ENCODE measurements at regions not wholly inside any gene's neighbourhood (a gene's known extent, or its start where the extent isn't known, plus 50 kb on each side); places are given as distances from the start of the nearest gene placed in this dataset.

DNA sequence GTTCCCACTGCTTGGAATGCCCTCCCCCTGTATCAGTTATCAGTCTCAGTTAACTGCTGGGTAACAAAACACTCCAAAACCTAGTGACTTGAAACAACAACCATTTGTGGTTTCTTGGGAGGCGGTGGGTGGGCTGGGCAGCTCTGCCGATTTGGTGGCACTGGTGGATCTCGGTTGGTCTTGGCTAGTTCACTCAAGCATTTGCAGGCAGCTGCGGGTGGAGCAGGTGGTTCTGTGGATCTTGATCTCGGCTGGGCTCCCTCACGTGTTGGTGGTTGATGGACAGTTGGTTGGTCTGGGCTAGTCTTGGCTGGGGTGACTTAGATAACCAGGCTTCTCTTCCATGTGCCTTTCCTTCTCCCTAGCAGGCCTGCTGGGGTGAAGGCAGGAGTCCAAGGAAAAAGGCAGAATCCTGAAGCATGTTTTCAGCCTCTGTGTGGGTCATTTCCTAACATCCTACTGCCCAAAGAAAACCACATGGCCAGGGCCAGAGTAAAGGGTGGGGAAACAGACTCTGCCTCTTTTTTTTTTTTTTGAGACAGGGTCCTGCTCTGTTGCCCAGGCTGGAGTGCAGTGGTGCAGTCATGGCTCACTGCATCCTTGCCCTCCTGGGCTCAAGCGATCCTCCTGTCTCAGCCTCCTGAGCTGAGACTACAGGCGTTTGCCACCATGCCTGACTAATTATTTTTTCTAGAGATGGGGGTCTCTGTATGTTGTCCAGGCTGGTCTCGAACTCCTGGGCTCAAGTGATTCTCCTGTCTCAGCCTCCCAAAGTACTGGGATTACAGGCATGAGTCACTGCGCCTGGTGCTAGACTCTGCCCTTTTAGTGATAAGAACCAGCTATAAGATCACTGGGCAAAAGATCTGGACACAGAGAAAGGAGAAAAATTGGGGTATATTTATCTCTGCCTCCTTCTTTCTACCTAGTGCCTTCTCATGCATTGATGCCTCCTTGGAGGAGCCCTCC is 183.7 kb downstream of the RGS3 start:
- POLR2A ChIA-PET, result no interaction called here
- CTCF ChIA-PET, result interaction anchor here (1.0 to 1.6 kb wide), 3 partner anchors 8 to 11 kb away, joined by 3 to 5 read pairs (median 3); no protein-coding TSS in a partner anchor

GRCh38 chr9:113648048-113648447 is 184.5 kb downstream of the RGS3 start:
- H3K4me3 ChIP-seq (ENCODE audit: control insufficient read depth in 1 of 7, extremely low read depth in 1 of 7, insufficient read depth in 4 of 7, low read depth in 2 of 7, low read length in 6 of 7), result no peak overlapping the region
- H3K36me3 ChIP-seq (ENCODE audit: control insufficient read depth in 4 of 4, insufficient read depth in 4 of 4, low read length in 3 of 4), result no peaks in the 10 kb centered on the region
- H3K4me1 ChIP-seq (ENCODE audit: control extremely low read depth in 1 of 4, control insufficient read depth in 4 of 4, insufficient read depth in 4 of 4, low read length in 3 of 4), result no peaks in the 10 kb centered on the region
- no peaks in the 10 kb centered on the region for H3K27me3 ChIP-seq (replicated peaks in 2 of 5; ENCODE audit: control insufficient read depth in 4 of 5, insufficient read depth in 5 of 5, low read length in 4 of 5)
- DNase-seq, result no peak
- POLR2A ChIA-PET, result no interaction called here
- H3K9me3 ChIP-seq (ENCODE audit: control extremely low read depth in 1 of 5, control insufficient read depth in 4 of 5, insufficient read depth in 2 of 5, low read depth in 1 of 5, low read length in 4 of 5), result no peaks in the 10 kb centered on the region
- WGBS (ENCODE audit: insufficient coverage), result 93% methylated on average over 2 of the region's 2 CpGs
- no peak overlapping the region for H3K27ac ChIP-seq (ENCODE audit: insufficient read depth in 1 of 2, low read depth in 1 of 2, low read length in 2 of 2, poor library complexity in 1 of 2, severe bottlenecking in 2 of 2)
- CTCF ChIA-PET, result interaction anchor here (1.3 to 1.6 kb wide), 2 partner anchors 9 to 11 kb away, joined by 3 to 5 read pairs; no protein-coding TSS in a partner anchor

More for the DNA sequence above, 183.7 kb downstream of the RGS3 start:
- no peak for DNase-seq
- WGBS (ENCODE audit: insufficient coverage), result 94% methylated on average over 7 of the region's 10 CpGs
- Histone ChIP-seq H3K4me3 (ENCODE audit: control insufficient read depth in 1 of 7, extremely low read depth in 1 of 7, insufficient read depth in 4 of 7, low read depth in 2 of 7, low read length in 6 of 7) (no peak overlapping the region), H3K36me3 (ENCODE audit: control insufficient read depth in 4 of 4, insufficient read depth in 4 of 4, low read length in 3 of 4) (no peaks in the 10 kb centered on the region), H3K27me3 (replicated peaks in 2 of 5; ENCODE audit: control insufficient read depth in 4 of 5, insufficient read depth in 5 of 5, low read length in 4 of 5) (no peaks in the 10 kb centered on the region), H3K4me1 (ENCODE audit: control extremely low read depth in 1 of 4, control insufficient read depth in 4 of 4, insufficient read depth in 4 of 4, low read length in 3 of 4) (no peaks in the 10 kb centered on the region), H3K27ac (ENCODE audit: insufficient read depth in 1 of 2, low read depth in 1 of 2, low read length in 2 of 2, poor library complexity in 1 of 2, severe bottlenecking in 2 of 2) (no peak overlapping the region), H3K9me3 (ENCODE audit: control extremely low read depth in 1 of 5, control insufficient read depth in 4 of 5, insufficient read depth in 2 of 5, low read depth in 1 of 5, low read length in 4 of 5) (no peaks in the 10 kb centered on the region)

DNA sequence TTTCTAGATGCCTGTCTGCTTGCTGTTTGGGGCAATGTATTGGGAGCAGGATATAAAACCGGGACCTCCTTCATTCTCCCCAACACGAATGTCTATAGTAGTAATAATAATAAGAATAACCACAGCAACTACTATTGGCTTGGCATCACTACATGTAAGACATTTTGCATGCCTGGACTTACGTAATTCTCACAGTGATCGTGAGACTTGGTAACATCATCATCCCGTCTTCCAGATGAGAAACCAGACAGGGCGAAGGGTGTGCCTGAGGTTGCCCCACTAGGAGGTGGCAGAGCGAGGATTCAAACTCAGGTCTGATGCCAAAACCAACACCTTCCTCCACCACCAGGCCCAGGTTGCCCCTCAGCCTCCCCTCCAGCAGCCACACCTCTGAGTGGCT is 185.1 kb downstream of the RGS3 start:
- H3K9me3 ChIP-seq (ENCODE audit: control extremely low read depth in 1 of 5, control insufficient read depth in 4 of 5, insufficient read depth in 2 of 5, low read depth in 1 of 5, low read length in 4 of 5), result no peaks in the 10 kb centered on the region
- no peaks in the 10 kb centered on the region for H3K36me3 ChIP-seq (ENCODE audit: control insufficient read depth in 4 of 4, insufficient read depth in 4 of 4, low read length in 3 of 4)
- ChIA-PET POLR2A (no interaction called here), CTCF (no interaction called here)
- no peak overlapping the region for H3K4me3 ChIP-seq (ENCODE audit: control insufficient read depth in 1 of 7, extremely low read depth in 1 of 7, insufficient read depth in 4 of 7, low read depth in 2 of 7, low read length in 6 of 7)
- no peak for DNase-seq
- WGBS (ENCODE audit: insufficient coverage), result 97% methylated on average over 4 of the region's 7 CpGs
- H3K4me1 ChIP-seq (ENCODE audit: control extremely low read depth in 1 of 4, control insufficient read depth in 4 of 4, insufficient read depth in 4 of 4, low read length in 3 of 4), result no peaks in the 10 kb centered on the region
- no peaks in the 10 kb centered on the region for H3K27me3 ChIP-seq (replicated peaks in 2 of 5; ENCODE audit: control insufficient read depth in 4 of 5, insufficient read depth in 5 of 5, low read length in 4 of 5)
- no peak overlapping the region for H3K27ac ChIP-seq (ENCODE audit: insufficient read depth in 1 of 2, low read depth in 1 of 2, low read length in 2 of 2, poor library complexity in 1 of 2, severe bottlenecking in 2 of 2)

DNA sequence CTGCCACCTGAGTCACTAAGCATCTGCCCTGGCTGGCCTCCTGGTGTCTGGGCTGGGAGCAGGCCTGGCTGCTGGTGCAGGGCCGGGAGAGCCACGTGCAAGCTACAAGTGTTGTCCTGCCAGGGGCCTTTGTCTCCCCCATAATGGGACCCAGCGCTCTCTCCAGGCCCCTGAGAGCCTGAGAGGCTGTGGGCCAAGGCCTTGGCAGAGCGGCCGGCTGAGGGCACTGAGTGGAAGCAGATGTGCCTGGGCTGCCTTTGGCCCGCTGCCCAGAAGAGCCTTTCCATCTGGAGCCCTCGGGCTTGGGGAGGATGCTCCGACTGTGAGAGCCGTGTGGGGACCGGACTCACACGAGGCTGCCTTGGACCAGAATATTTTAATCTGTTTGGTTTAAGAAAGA is 185.5 kb downstream of the RGS3 start:
- ChIA-PET POLR2A (no interaction called here), CTCF (interaction anchor here (0.7 to 13.1 kb wide), 3 partner anchors 9 to 59 kb away, joined by 3 to 494 read pairs (median 5); no protein-coding TSS in a partner anchor)
- Histone ChIP-seq H3K4me3 (ENCODE audit: control insufficient read depth in 1 of 7, extremely low read depth in 1 of 7, insufficient read depth in 4 of 7, low read depth in 2 of 7, low read length in 6 of 7) (no peak overlapping the region), H3K27me3 (replicated peaks in 2 of 5; ENCODE audit: control insufficient read depth in 4 of 5, insufficient read depth in 5 of 5, low read length in 4 of 5) (no peaks in the 10 kb centered on the region), H3K36me3 (ENCODE audit: control insufficient read depth in 4 of 4, insufficient read depth in 4 of 4, low read length in 3 of 4) (no peaks in the 10 kb centered on the region), H3K27ac (ENCODE audit: insufficient read depth in 1 of 2, low read depth in 1 of 2, low read length in 2 of 2, poor library complexity in 1 of 2, severe bottlenecking in 2 of 2) (no peak overlapping the region), H3K4me1 (ENCODE audit: control extremely low read depth in 1 of 4, control insufficient read depth in 4 of 4, insufficient read depth in 4 of 4, low read length in 3 of 4) (no peaks in the 10 kb centered on the region), H3K9me3 (ENCODE audit: control extremely low read depth in 1 of 5, control insufficient read depth in 4 of 5, insufficient read depth in 2 of 5, low read depth in 1 of 5, low read length in 4 of 5) (no peaks in the 10 kb centered on the region)
- WGBS (ENCODE audit: insufficient coverage), result 83% methylated on average over 8 of the region's 11 CpGs
- DNase-seq, result no peak

DNA sequence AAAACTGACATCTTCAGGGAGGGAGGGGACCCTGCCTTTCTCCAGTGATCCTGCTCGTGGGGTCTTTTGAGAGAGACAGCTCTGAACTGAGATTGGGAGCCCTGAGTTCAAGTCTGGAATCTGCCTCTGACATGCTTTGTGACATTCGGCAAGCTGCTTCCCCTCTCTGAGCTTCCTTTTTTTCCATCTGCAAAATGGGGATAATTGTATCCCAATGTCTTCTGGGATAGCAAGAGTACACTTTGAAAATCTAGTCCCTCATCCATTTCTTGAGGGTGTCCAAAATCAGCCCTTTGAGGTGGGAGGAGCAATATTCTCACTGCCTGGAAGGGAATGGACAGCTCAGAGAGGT is 186.3 kb downstream of the RGS3 start:
- H3K9me3 ChIP-seq (ENCODE audit: control extremely low read depth in 1 of 5, control insufficient read depth in 4 of 5, insufficient read depth in 2 of 5, low read depth in 1 of 5, low read length in 4 of 5), result no peaks in the 10 kb centered on the region
- no peak for DNase-seq
- POLR2A ChIA-PET, result no interaction called here
- H3K4me3 ChIP-seq (ENCODE audit: control insufficient read depth in 1 of 7, extremely low read depth in 1 of 7, insufficient read depth in 4 of 7, low read depth in 2 of 7, low read length in 6 of 7), result no peak overlapping the region
- no peak overlapping the region for H3K27ac ChIP-seq (ENCODE audit: insufficient read depth in 1 of 2, low read depth in 1 of 2, low read length in 2 of 2, poor library complexity in 1 of 2, severe bottlenecking in 2 of 2)
- no peaks in the 10 kb centered on the region for H3K4me1 ChIP-seq (ENCODE audit: control extremely low read depth in 1 of 4, control insufficient read depth in 4 of 4, insufficient read depth in 4 of 4, low read length in 3 of 4)
- CTCF ChIA-PET, result interaction anchor here (0.8 to 13.1 kb wide), 4 partner anchors 8 to 60 kb away, joined by 4 to 494 read pairs (median 5); no protein-coding TSS in a partner anchor
- no peaks in the 10 kb centered on the region for H3K27me3 ChIP-seq (replicated peaks in 2 of 5; ENCODE audit: control insufficient read depth in 4 of 5, insufficient read depth in 5 of 5, low read length in 4 of 5)
- 96% methylated on average over 2 of the region's 2 CpGs for WGBS (ENCODE audit: insufficient coverage)
- H3K36me3 ChIP-seq (ENCODE audit: control insufficient read depth in 4 of 4, insufficient read depth in 4 of 4, low read length in 3 of 4), result no peaks in the 10 kb centered on the region

DNA sequence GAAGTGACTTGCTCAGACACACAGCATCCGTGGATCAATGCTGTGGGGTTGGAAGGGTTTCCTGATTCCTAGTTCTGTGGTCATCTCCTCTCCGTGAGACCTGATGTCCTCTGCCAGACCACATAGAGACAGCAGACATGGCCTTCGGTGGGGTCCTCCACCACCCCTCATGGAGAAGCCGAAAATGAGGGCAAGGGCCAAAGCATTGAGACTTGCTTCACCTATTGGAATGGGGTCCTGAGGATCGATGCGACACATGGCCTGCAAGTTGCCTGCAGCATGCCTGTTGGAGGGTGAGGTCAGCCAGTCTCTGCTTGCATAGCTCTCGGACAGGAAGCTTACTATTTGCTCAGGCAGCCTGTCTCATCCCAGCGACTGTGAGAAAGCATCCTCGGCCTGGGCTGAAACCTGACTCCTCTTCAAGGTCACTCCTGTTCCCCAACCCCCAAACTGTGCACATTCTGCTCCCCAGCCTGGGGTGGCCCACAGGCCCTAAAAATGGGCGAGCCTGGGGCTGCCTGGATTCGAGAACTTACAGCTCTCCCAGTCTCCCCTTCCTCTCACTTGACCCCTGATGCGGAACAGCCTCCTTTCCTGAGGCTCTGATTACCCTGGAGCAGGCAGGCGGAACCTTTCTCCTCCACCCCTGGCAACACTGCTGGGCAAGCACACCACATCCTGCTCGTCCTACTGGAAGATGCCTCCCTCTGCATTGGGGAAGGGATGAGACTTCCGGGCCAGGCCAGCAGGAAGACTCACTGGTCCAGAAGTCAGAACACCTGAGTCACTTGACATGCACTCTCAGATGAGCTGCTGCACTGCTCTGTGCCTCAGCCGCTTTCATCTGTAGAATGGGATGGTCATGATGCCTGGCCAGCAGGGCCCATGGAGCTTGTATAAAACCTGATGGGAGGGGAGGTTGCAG is 186.9 kb downstream of the RGS3 start:
- CTCF ChIA-PET, result interaction anchor here (0.8 to 13.1 kb wide), 5 partner anchors 7 to 249 kb away, joined by 3 to 494 read pairs (median 5); partner anchors contain the start of gene ALAD
- Histone ChIP-seq H3K27ac (ENCODE audit: insufficient read depth in 1 of 2, low read depth in 1 of 2, low read length in 2 of 2, poor library complexity in 1 of 2, severe bottlenecking in 2 of 2) (no peak overlapping the region), H3K4me1 (ENCODE audit: control extremely low read depth in 1 of 4, control insufficient read depth in 4 of 4, insufficient read depth in 4 of 4, low read length in 3 of 4) (peaks cover 0 to 3% (median 3%) of the 10 kb centered on the region in 4 experiments), H3K9me3 (ENCODE audit: control extremely low read depth in 1 of 5, control insufficient read depth in 4 of 5, insufficient read depth in 2 of 5, low read depth in 1 of 5, low read length in 4 of 5) (no peaks in the 10 kb centered on the region), H3K27me3 (replicated peaks in 2 of 5; ENCODE audit: control insufficient read depth in 4 of 5, insufficient read depth in 5 of 5, low read length in 4 of 5) (no peaks in the 10 kb centered on the region), H3K4me3 (ENCODE audit: control insufficient read depth in 1 of 7, extremely low read depth in 1 of 7, insufficient read depth in 4 of 7, low read depth in 2 of 7, low read length in 6 of 7) (no peak overlapping the region), H3K36me3 (ENCODE audit: control insufficient read depth in 4 of 4, insufficient read depth in 4 of 4, low read length in 3 of 4) (no peaks in the 10 kb centered on the region)
- DNase-seq, result no peak
- WGBS (ENCODE audit: insufficient coverage), result 97% methylated on average over 10 of the region's 16 CpGs
- POLR2A ChIA-PET, result no interaction called here

Measured in common myeloid progenitor, CD34-positive (primary cell).